ENCODE measurements at regions not wholly inside any gene's neighbourhood (a gene's known extent, or its start where the extent isn't known, plus 50 kb on each side); places are given as distances from the start of the nearest gene placed in this dataset.
"Not testable (repeated sequence)": the region's sequence is repeated elsewhere in the genome, so short reads cannot be mapped to it uniquely, and the experiment has no call there.

GRCh38 chr4:189722324-189723003, 218.2 kb upstream of the FRG1 start:
- H3K4me3 Mint-ChIP-seq; H3K4me1 Mint-ChIP-seq; ATAC-seq; H3K27ac Mint-ChIP-seq; H3K36me3 Mint-ChIP-seq (ENCODE audit: low read depth); H3K9me3 ChIP-seq (ENCODE audit: control insufficient read depth, low read length, poor library complexity, severe bottlenecking); DNase-seq: not testable (repeated sequence)
- peaks cover 13% of the 10 kb centered on the region for H3K27me3 Mint-ChIP-seq

- not testable (repeated sequence) for H3K27ac Mint-ChIP-seq; H3K36me3 Mint-ChIP-seq (ENCODE audit: low read depth)
Observed at GRCh38 chr4:189727982-189728638, 212.6 kb upstream of the FRG1 start.

GRCh38 chr4:189731989-189732388, 208.7 kb upstream of the FRG1 start:
- not testable (repeated sequence) for H3K36me3 Mint-ChIP-seq (ENCODE audit: low read depth); H3K4me3 Mint-ChIP-seq; H3K9me3 ChIP-seq (ENCODE audit: control insufficient read depth, low read length, poor library complexity, severe bottlenecking); H3K27me3 Mint-ChIP-seq; H3K27ac Mint-ChIP-seq; H3K4me1 Mint-ChIP-seq; DNase-seq; ATAC-seq

More at GRCh38 chr4:189727982-189728638, 212.6 kb upstream of the FRG1 start:
- not testable (repeated sequence) for ATAC-seq; H3K4me1 Mint-ChIP-seq; H3K27me3 Mint-ChIP-seq; DNase-seq; H3K4me3 Mint-ChIP-seq; H3K9me3 ChIP-seq (ENCODE audit: control insufficient read depth, low read length, poor library complexity, severe bottlenecking)

GRCh38 chr4:189733507-189733906, 207.2 kb upstream of the FRG1 start:
- ATAC-seq; DNase-seq; H3K4me3 Mint-ChIP-seq; H3K9me3 ChIP-seq (ENCODE audit: control insufficient read depth, low read length, poor library complexity, severe bottlenecking); H3K27me3 Mint-ChIP-seq; H3K27ac Mint-ChIP-seq; H3K4me1 Mint-ChIP-seq; H3K36me3 Mint-ChIP-seq (ENCODE audit: low read depth): not testable (repeated sequence)

GRCh38 chr4:189734648-189735267, 205.9 kb upstream of the FRG1 start:
- H3K27ac Mint-ChIP-seq; H3K4me1 Mint-ChIP-seq; H3K36me3 Mint-ChIP-seq (ENCODE audit: low read depth); H3K4me3 Mint-ChIP-seq; H3K27me3 Mint-ChIP-seq; DNase-seq; ATAC-seq; H3K9me3 ChIP-seq (ENCODE audit: control insufficient read depth, low read length, poor library complexity, severe bottlenecking): not testable (repeated sequence)

GRCh38 chr4:189736656-189737055, 204.0 kb upstream of the FRG1 start:
- not testable (repeated sequence) for H3K27ac Mint-ChIP-seq

GRCh38 chr4:189740118-189740517, 200.6 kb upstream of the FRG1 start:
- H3K4me3 Mint-ChIP-seq: not testable (repeated sequence)

More at GRCh38 chr4:189736656-189737055, 204.0 kb upstream of the FRG1 start:
- not testable (repeated sequence) for DNase-seq; ATAC-seq; H3K4me3 Mint-ChIP-seq; H3K36me3 Mint-ChIP-seq (ENCODE audit: low read depth); H3K9me3 ChIP-seq (ENCODE audit: control insufficient read depth, low read length, poor library complexity, severe bottlenecking); H3K27me3 Mint-ChIP-seq; H3K4me1 Mint-ChIP-seq

GRCh38 chr4:189740873-189741272, 199.8 kb upstream of the FRG1 start:
- no peak overlapping the region for H3K4me3 Mint-ChIP-seq
- H3K4me1 Mint-ChIP-seq: no peaks in the 10 kb centered on the region
- no peak for DNase-seq
- H3K27ac Mint-ChIP-seq: no peak overlapping the region
- no peak for ATAC-seq
- no peaks in the 10 kb centered on the region for H3K36me3 Mint-ChIP-seq (ENCODE audit: low read depth)
- no peaks in the 10 kb centered on the region for H3K9me3 ChIP-seq (ENCODE audit: control insufficient read depth, low read length, poor library complexity, severe bottlenecking)
- no peaks in the 10 kb centered on the region for H3K27me3 Mint-ChIP-seq

More at GRCh38 chr4:189740118-189740517, 200.6 kb upstream of the FRG1 start:
- not testable (repeated sequence) for H3K27ac Mint-ChIP-seq; ATAC-seq; H3K9me3 ChIP-seq (ENCODE audit: control insufficient read depth, low read length, poor library complexity, severe bottlenecking); H3K27me3 Mint-ChIP-seq; H3K36me3 Mint-ChIP-seq (ENCODE audit: low read depth); DNase-seq; H3K4me1 Mint-ChIP-seq

GRCh38 chr4:189753092-189753491, 187.6 kb upstream of the FRG1 start:
- ATAC-seq; DNase-seq; H3K36me3 Mint-ChIP-seq (ENCODE audit: low read depth); H3K9me3 ChIP-seq (ENCODE audit: control insufficient read depth, low read length, poor library complexity, severe bottlenecking); H3K27ac Mint-ChIP-seq; H3K4me3 Mint-ChIP-seq; H3K27me3 Mint-ChIP-seq; H3K4me1 Mint-ChIP-seq: not testable (repeated sequence)

GRCh38 chr4:189763583-189763982, 177.1 kb upstream of the FRG1 start:
- no peaks in the 10 kb centered on the region for H3K4me1 Mint-ChIP-seq
- H3K4me3 Mint-ChIP-seq: no peak overlapping the region
- no peaks in the 10 kb centered on the region for H3K9me3 ChIP-seq (ENCODE audit: control insufficient read depth, low read length, poor library complexity, severe bottlenecking)
- ATAC-seq (no peak), DNase-seq (no peak)
- no peaks in the 10 kb centered on the region for H3K36me3 Mint-ChIP-seq (ENCODE audit: low read depth)
- peaks cover 5% of the 10 kb centered on the region for H3K27me3 Mint-ChIP-seq
- H3K27ac Mint-ChIP-seq: no peak overlapping the region

GRCh38 chr4:189765301-189765700, 175.4 kb upstream of the FRG1 start:
- Mint-ChIP-seq H3K27ac (no peak overlapping the region), H3K27me3 (peaks cover 5% of the 10 kb centered on the region), H3K4me3 (no peak overlapping the region), H3K36me3 (ENCODE audit: low read depth) (no peaks in the 10 kb centered on the region), H3K4me1 (no peaks in the 10 kb centered on the region)
- ATAC-seq (no peak), DNase-seq (no peak)
- no peaks in the 10 kb centered on the region for H3K9me3 ChIP-seq (ENCODE audit: control insufficient read depth, low read length, poor library complexity, severe bottlenecking)

- no peak overlapping the region for H3K27ac Mint-ChIP-seq
- no peaks in the 10 kb centered on the region for H3K4me1 Mint-ChIP-seq
- no peak overlapping the region for H3K4me3 Mint-ChIP-seq
- ATAC-seq: no peak
- no peaks in the 10 kb centered on the region for H3K36me3 Mint-ChIP-seq (ENCODE audit: low read depth)
- no peaks in the 10 kb centered on the region for H3K9me3 ChIP-seq (ENCODE audit: control insufficient read depth, low read length, poor library complexity, severe bottlenecking)
- no peak for DNase-seq
- H3K27me3 Mint-ChIP-seq: peaks cover 5% of the 10 kb centered on the region
Observed at GRCh38 chr4:189765736-189766135, 174.9 kb upstream of the FRG1 start.

GRCh38 chr4:189767941-189768340, 172.7 kb upstream of the FRG1 start:
- Mint-ChIP-seq H3K27me3 (peaks cover 5% of the 10 kb centered on the region), H3K36me3 (ENCODE audit: low read depth) (no peaks in the 10 kb centered on the region), H3K27ac (no peak overlapping the region), H3K4me3 (no peak overlapping the region), H3K4me1 (no peaks in the 10 kb centered on the region)
- ATAC-seq (no peak), DNase-seq (no peak)
- H3K9me3 ChIP-seq (ENCODE audit: control insufficient read depth, low read length, poor library complexity, severe bottlenecking): no peaks in the 10 kb centered on the region

Measured in T-helper 17 cell (primary cell).